CMK (cell line): ENCODE measurements at regions not wholly inside any gene's neighbourhood (a gene's known extent, or its start where the extent isn't known, plus 50 kb on each side); places are given as distances from the start of the nearest gene placed in this dataset.

Experiments used
- DNase-seq: peaks from one replicate; pipeline ENCODE4 v3.0.0-alpha.2; 2010; ENCODE audit warnings: low read depth

DNA sequence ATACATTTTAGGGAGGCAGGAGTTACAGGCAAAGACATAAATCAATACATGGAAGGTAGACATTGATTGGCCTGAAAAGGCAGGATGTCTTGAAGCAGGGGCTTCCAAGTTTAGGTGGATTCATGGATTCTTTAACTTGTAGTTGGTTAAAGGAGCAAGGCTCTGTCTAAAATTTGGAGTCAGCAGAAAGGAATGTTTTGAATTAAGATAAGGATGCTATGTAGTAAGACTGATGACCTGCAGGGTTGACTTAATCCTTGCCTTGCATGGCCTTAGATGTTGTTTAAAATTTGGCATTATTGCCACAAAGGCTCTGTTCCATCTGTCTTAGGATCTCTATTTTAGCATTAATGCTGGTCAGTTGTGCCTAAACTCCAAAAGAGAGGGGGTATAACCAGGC is 171.3 kb downstream of the C5orf15 start:
- no peak for DNase-seq

DNA sequence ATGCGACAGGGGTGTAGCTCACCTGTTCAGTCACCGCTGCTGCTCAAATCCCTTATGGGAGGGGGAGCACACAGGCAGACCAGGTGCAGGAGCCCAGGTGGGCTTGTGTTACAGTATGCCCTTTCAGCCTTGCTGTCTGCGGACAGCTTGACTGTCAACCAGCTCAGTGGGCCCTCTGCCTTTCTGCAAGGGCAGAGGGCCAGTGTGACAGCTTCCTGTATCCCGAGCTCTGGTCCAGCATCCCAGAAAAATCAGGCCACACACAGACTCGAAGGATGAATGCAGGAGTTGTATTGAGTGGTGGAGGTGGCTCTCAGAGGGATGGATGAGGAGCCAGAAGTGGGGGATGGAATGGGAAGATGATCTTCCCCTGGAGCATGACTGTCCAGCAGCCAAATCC is 172.2 kb downstream of the C5orf15 start:
- DNase-seq, result no peak

GRCh38 chr5:133794771-133795415 is 173.5 kb downstream of the C5orf15 start:
- no peak for DNase-seq

- DNase-seq, result no peak
These were observed 174.5 kb downstream of the C5orf15 start for GRCh38 chr5:133793756-133794465.

DNA sequence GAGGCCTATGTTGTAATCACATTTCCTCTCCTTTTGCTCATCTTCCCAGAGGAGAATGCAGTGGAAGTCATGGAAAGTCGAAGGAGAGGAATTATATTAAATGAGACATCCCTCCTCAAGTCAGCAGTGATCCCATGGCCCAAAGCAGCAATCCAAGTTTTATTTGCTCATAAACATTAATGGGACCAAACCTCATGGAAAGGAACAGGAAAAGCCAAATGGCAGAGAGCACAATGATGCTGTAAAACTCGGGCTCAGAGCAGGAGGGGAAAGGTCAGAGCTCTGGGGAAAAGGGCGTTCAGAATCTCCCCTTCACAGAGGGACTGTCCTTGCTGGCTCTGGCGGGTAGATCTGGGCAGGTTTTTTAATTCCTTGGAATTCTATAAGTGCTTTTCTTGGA is 175.8 kb downstream of the C5orf15 start:
- DNase-seq, result no peak

DNA sequence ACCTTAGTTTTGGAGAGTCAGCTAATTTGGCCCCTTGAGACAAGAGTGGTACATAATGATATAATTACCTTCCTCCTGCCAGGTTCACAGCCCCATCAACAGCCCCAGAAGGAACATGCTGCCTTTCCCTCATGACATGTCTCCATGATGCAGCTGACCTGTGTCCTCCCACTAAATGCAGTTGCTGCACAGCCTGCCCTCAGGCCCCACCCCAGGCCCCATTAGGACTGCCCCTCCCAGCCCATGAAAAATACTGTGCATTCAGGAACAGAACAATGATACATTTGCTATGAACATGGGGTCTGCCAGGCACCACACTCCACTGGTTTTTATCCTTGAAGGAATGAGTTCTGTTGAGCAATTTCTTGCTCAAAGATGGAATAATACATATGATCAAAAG is 176.4 kb downstream of the C5orf15 start:
- DNase-seq, result no peak

DNA sequence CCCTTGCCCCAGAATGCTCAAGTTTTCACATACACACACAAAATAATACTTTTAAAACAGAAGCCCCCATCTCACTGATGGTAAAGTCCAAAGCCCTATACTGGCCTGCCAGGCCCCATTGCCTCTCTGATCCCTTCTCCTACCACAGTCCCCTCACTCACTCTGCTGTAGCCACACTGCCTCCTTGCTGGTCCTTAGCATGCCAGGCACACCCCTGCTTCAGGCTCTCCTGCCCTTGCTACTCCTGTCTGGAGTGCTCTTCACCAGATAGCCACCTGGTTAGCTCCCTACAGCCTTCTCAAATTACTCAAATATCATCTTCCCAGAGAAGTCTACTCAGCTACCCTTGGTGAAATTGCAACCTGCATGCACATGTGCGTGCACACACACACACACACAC is 177.5 kb downstream of the C5orf15 start:
- DNase-seq, result no peak

- DNase-seq, result no peak
These were observed 177.1 kb upstream of the FSTL4 start for GRCh38 chr5:133789428-133789827.

GRCh38 chr5:133788121-133788520 is 175.8 kb upstream of the FSTL4 start:
- DNase-seq, result no peak

DNA sequence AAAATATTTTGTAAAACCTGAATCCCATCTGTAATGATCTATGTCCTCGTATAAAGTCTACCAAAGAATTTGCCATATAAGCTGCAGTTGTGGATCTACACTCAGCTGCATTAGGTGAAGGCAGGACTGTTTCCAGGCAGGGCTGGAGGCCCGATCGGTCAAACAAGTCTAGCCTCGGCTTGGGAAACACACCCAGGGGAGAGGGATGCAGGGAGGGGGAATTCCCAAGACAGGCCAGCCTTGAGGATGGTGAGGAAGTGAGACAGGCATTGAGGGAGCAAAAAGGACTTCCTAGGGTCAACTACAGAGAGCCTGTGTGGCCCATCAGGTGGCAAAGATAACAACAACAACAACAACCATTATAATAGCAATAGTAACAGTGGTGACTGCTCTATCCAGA is 174.1 kb upstream of the FSTL4 start:
- DNase-seq, result no peak

DNA sequence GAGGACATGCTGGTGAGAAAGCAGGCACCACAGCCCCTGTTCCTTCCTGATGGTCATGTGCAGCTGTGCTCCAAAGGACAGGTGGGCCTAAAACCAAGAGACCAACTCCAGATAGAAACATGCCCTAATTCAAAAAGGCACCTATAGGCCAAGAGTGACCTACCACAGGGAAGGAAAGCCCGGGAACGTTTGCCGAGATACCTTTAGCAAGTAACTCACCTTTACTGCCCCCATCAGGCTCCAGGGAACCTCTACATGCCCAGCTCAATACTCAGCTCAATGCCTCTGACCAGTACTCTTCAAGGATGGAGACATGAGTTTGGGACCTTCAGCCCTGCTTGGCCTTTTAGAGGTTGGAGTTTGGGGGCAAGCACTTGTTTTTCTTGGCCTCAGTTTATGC is 172.8 kb upstream of the FSTL4 start:
- DNase-seq, result no peak

GRCh38 chr5:133783481-133783880 is 171.1 kb upstream of the FSTL4 start:
- DNase-seq, result no peak

DNA sequence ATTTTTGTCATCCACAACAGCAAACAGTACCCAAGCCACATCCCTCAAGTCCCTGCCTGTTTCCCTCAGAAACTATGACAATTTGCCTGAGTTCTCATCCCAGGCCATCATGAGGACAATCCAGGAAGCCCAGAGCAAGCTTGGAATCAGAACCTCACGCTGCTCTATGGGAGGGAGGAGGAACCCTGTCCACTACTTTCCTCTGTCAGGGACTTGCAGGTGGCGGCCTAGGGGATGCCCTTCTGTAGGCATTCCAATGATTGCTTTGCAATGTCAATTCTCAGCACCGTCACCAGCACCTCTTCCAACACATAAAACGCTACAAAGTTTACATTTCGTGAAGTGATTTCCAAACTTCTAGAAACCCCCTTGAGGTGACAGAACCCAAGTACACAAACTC is 170.4 kb upstream of the FSTL4 start:
- no peak for DNase-seq

GRCh38 chr5:133781436-133782225 is 169.3 kb upstream of the FSTL4 start:
- no peak for DNase-seq

DNA sequence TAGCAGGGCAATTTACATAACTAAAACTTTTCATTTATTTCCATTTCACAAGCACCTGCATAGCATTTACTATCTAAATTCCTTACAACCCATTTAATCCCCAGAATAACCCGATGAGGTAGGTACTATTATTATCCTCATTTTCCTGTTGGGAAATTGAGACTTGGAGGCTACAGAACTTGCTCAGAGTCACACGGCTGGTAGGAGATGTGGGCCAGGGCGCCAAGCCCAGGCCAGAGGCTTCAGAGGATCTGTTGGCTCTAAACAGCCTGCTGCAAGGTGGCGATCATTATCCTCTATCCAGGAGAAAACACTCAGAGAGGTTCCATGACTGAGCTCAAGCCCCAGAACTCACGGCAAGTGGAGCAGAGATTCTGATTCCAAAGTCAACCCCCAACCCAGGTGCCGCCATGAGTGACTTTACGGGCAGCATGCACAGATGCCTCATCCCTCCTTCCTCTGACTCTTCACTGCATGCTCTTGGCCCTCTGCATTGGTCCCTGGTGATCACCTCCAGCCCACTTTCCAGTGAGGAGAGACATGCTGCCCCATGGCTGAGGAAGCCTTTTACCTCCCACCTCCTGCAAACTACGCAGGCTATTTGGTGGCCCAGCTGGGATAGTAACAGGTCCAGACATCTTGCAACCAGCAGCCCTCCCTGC is 168.4 kb upstream of the FSTL4 start:
- DNase-seq, result no peak

DNA sequence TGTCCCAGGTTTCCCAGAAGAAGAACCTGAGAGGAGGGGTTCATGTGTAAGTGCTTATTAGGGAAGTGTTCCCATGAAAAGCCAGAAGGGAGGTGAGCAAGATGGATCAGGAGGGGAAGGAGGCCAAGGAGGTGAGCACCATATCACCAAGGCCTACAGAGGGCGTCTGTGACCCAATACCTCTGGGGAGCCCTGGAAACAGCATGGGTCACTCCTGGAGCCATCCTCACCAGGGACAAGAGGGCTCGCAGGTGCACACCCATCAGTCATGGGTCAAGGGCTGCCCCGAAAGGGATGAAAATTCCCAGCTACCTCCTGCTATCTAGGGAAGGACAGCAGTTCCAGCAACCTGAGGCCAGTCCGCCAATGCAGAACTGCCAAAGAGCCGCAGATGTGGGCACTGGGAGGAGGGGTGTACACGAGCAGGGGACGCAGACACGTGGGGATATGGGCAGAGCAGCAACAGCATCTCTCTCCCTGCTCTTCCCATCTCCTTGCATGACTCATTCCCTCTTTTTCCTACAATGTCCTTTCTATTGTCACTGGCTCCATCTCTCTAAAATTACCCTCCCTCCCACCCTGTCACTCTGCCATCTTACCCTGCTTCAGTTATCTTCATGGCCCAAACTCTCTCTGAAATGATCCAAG is 167.6 kb upstream of the FSTL4 start:
- DNase-seq, result no peak

DNA sequence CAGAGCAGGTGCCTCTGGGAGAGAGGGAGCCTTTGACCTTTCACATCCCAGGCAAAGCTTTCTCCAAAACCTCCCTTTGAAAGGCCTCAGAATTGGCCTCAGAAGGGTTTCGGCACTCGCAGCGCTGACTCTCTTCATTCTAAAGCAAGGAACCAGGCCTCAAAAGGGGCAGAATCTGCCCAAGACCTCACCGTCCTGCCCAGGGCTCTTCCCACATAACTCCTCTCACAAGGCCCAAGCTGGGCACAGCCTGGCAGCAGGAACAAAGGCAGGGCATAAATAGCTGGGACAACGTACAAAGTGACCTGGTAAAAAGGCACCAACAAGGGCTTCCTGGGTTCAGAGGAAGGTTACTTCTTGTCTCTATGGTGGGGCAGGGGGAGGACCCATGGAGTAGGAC is 166.3 kb upstream of the FSTL4 start:
- no peak for DNase-seq

GRCh38 chr5:133777951-133778350 is 165.6 kb upstream of the FSTL4 start:
- no peak for DNase-seq

DNA sequence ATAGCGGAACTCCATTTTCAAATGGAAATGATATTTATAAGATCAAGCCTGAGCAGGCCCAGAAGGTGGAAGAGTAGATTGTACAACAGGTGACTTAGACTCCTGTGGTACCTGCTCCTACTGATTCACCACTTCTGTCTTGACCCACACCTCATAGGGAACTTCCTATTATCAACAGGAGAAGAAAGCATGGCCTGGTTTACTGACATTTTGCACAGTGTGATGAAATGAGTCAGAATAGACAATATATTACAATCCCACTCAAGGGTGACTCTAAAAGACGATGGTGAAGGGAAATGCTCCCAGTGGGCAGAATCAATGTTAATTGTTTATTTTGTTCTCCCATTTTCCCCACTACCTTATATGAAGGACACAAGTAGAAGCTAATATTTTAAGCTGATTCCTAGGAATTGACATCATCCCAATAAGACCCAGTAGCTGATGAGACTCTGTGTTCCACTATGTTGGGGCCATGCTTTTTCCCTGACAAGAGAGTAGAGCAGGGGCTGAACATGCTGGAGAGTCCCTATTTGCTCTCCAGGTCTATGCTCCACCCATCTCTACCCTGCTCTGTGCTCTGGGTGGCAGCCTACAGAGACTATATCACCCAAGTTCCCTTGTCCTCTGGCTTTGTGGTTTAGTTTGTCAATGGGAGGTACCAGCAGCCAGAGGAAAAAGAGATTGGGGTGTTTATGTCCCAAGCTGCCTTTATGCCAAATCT is 163.4 kb upstream of the FSTL4 start:
- no peak for DNase-seq

GRCh38 chr5:133773247-133774202 is 161.2 kb upstream of the FSTL4 start:
- DNase-seq, result no peak
